ENCODE measurements at regions not wholly inside any gene's neighbourhood (a gene's known extent, or its start where the extent isn't known, plus 50 kb on each side); places are given as distances from the start of the nearest gene placed in this dataset.
"Not testable (repeated sequence)": the region's sequence is repeated elsewhere in the genome, so short reads cannot be mapped to it uniquely, and the experiment has no call there.

DNA sequence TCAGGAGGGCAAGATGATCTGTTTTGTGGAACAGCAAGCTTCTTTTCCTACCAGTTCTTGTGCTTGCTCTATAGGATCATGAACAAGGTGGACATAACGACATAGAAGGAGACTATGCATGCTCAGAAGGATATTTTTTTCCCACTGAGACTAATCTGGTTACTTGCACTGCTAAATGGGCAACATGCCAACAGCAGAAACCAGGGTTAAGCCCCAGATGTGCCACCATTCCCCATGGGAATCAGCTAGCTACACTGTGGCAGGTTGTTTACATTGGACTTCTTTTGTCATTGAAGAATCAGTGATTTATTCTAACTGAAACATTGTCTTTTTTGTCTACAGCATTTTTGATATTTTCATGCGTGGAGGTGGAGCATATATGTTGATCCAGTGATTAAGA is 165.6 kb downstream of the C4orf33 start:
- no peak overlapping the region for H3K27ac ChIP-seq
- H3K9me3 ChIP-seq (ENCODE audit: control insufficient read depth, low read length): no peaks in the 10 kb centered on the region
- no peaks in the 10 kb centered on the region for H3K36me3 ChIP-seq (ENCODE audit: control insufficient read depth, insufficient read depth, low read length)
- no peak overlapping the region for H3K9ac ChIP-seq
- no peaks in the 10 kb centered on the region for H3K27me3 ChIP-seq (ENCODE audit: control insufficient read depth, insufficient read depth, low read length)
- TF ChIP-seq, protein P1, sequence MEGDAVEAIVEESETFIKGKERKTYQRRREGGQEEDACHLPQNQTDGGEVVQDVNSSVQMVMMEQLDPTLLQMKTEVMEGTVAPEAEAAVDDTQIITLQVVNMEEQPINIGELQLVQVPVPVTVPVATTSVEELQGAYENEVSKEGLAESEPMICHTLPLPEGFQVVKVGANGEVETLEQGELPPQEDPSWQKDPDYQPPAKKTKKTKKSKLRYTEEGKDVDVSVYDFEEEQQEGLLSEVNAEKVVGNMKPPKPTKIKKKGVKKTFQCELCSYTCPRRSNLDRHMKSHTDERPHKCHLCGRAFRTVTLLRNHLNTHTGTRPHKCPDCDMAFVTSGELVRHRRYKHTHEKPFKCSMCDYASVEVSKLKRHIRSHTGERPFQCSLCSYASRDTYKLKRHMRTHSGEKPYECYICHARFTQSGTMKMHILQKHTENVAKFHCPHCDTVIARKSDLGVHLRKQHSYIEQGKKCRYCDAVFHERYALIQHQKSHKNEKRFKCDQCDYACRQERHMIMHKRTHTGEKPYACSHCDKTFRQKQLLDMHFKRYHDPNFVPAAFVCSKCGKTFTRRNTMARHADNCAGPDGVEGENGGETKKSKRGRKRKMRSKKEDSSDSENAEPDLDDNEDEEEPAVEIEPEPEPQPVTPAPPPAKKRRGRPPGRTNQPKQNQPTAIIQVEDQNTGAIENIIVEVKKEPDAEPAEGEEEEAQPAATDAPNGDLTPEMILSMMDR (IDR thresholded peaks at IDR 0.05): no peak
- H3K4me3 ChIP-seq (ENCODE audit: low read depth, low read length): no peak overlapping the region
- H2AFZ ChIP-seq: no peak overlapping the region
- no peaks in the 10 kb centered on the region for H3K4me1 ChIP-seq
- H3K4me2 ChIP-seq (ENCODE audit: low read length): no peak overlapping the region
- no peaks in the 10 kb centered on the region for H3K79me2 ChIP-seq

DNA sequence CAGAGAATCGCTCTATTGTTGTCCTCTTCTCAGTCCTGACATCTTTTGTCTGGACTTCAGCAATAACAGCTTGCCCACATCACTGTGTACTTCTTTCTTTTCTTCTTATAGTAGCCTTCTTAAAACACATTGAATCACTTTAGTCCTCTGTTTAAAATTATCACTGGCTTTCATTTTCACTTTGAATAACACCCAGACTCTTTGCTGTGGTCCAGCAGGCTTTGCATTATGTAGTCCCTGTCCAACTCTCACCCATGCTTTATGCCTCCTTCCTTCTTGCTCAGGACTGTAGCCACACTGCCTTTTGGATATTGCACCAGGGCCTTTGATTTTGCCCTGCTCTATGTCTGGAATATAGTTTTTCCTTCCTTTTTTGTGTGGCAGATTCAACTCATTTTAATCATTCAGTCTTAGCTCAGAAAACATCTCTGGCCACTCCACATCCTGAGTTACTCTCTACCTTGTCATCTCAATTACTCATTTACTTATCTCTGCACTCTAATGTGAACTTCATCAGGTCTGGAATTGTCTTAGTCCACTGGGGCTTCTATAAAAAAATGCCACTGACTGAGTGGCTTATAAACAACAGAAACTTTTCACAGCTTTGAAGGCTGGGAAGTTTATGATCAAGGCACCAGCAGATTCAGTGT is 168.2 kb downstream of the C4orf33 start:
- Histone ChIP-seq H3K79me2 (no peaks in the 10 kb centered on the region), H3K36me3 (ENCODE audit: control insufficient read depth, insufficient read depth, low read length) (no peaks in the 10 kb centered on the region), H3K27me3 (ENCODE audit: control insufficient read depth, insufficient read depth, low read length) (no peaks in the 10 kb centered on the region), H3K4me1 (no peaks in the 10 kb centered on the region), H3K4me2 (ENCODE audit: low read length) (no peak overlapping the region), H3K9ac (no peak overlapping the region), H3K9me3 (ENCODE audit: control insufficient read depth, low read length) (no peaks in the 10 kb centered on the region), H3K4me3 (ENCODE audit: low read depth, low read length) (no peak overlapping the region), H2AFZ (no peak overlapping the region), H3K27ac (no peak overlapping the region)
- TF ChIP-seq, protein P1 (IDR thresholded peaks at IDR 0.05): no peak

DNA sequence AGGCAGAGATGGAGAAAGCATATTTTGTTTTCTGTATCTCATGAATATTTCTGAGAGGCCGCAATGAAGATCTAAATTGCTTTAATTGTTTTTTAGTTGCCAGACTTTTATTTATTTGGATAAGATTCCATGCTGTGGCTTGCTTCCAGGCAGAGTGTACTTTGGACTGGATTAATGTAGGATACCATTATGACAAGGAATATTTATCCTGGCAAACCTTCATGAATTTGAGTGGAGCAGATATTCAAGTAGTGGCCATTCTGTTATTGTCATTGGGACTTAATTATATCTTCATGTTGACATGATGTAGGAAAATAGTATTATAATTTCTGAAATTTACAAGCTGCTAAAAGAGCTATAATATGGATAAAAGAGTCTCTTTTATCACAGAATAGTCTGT is 182.9 kb downstream of the C4orf33 start:
- Histone ChIP-seq H3K27ac (no peak overlapping the region), H3K27me3 (ENCODE audit: control insufficient read depth, insufficient read depth, low read length) (no peaks in the 10 kb centered on the region), H3K4me1 (no peaks in the 10 kb centered on the region), H3K9ac (no peak overlapping the region), H3K79me2 (no peaks in the 10 kb centered on the region), H3K4me2 (ENCODE audit: low read length) (no peak overlapping the region), H3K9me3 (ENCODE audit: control insufficient read depth, low read length) (no peaks in the 10 kb centered on the region), H2AFZ (no peak overlapping the region), H3K4me3 (ENCODE audit: low read depth, low read length) (no peak overlapping the region), H3K36me3 (ENCODE audit: control insufficient read depth, insufficient read depth, low read length) (no peaks in the 10 kb centered on the region)
- TF ChIP-seq, protein P1 (IDR thresholded peaks at IDR 0.05): no peak

DNA sequence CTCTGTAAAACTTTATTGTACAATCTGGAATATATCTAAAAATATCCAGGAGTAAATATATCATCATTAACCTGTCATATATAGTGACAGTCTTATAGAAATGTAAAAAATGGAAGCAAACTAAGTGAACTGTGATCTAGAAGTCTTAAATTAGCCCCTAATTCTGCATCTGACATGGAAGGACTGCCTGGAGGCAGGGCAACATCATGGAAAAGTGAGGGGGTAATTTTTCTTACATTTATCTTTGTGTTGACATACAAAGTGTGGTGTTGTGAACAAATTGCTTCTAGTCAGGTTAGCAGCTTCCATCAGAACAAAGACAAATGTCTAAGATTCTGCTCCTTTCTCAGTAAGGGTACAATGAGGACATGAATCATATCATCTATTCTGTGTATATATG is 186.3 kb downstream of the C4orf33 start:
- Histone ChIP-seq H3K27me3 (ENCODE audit: control insufficient read depth, insufficient read depth, low read length) (no peaks in the 10 kb centered on the region), H3K36me3 (ENCODE audit: control insufficient read depth, insufficient read depth, low read length) (no peaks in the 10 kb centered on the region), H3K27ac (no peak overlapping the region), H2AFZ (no peak overlapping the region), H3K4me1 (no peaks in the 10 kb centered on the region), H3K9me3 (ENCODE audit: control insufficient read depth, low read length) (no peaks in the 10 kb centered on the region), H3K79me2 (no peaks in the 10 kb centered on the region), H3K4me3 (ENCODE audit: low read depth, low read length) (no peak overlapping the region), H3K4me2 (ENCODE audit: low read length) (no peak overlapping the region), H3K9ac (no peak overlapping the region)
- TF ChIP-seq, protein P1 (IDR thresholded peaks at IDR 0.05): no peak

DNA sequence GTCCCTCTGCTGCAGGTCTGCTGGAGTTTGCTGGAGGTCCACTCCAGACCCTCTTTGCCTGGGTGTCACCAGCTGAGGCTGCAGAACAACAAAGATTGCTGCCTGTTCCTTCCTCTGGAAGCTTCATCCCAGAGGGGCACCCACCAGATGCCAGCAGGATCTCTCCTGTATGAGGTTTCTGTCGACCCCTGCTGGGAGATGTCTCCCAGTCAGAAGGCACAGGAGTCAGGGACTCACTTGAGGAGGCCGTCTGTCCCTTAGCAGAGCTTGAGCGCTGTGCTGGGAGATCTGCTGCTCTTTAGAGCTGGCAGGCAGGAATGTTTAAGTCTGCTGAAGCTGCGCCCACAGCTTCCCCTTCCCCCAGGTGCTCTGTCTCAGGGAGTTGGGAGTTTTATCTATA is 196.2 kb downstream of the C4orf33 start:
- not testable (repeated sequence) for H3K27ac ChIP-seq; H3K79me2 ChIP-seq; H3K36me3 ChIP-seq (ENCODE audit: control insufficient read depth, insufficient read depth, low read length); H3K4me2 ChIP-seq (ENCODE audit: low read length); H3K9ac ChIP-seq; H3K27me3 ChIP-seq (ENCODE audit: control insufficient read depth, insufficient read depth, low read length); H3K4me3 ChIP-seq (ENCODE audit: low read depth, low read length); H2AFZ ChIP-seq; H3K4me1 ChIP-seq; H3K9me3 ChIP-seq (ENCODE audit: control insufficient read depth, low read length)
